ENCODE measurements at regions not wholly inside any gene's neighbourhood (a gene's known extent, or its start where the extent isn't known, plus 50 kb on each side); places are given as distances from the start of the nearest gene placed in this dataset.

DNA sequence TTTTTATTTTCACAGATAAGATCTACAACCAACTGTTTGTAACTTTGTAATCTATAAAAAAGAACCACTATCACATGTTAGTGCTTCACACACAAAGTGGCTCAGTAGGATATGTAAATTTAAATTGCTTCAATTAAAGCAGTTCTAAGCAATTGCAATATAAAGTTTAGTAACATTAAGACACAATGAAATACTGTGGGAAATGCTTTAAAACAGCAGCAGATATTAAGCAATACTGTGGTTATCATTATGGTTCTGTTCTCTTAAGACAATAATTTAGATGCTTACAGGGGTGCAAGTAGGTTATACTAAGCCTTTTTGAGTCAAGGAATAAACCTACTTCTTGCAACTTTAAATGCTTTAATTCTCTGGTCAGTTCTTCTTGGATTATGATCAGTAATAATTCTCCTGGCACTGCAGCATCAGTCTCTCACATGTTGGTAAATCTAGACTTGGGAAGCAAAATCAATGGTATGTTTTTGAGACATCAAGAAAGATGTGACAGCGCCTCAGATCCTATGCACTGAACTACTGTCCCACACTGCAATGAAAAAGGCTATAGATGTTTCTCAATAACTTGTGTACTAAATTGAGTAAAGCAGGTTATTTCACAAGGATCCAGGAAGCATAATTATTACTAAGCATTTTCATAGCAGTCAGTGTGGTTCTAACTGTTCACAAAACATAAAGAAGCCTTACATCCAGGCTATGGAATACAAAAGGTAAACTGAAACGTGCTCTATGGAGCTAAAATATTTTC lies 338.7 kb upstream of the PDE4D start:
- TF ChIP-seq, protein P1, sequence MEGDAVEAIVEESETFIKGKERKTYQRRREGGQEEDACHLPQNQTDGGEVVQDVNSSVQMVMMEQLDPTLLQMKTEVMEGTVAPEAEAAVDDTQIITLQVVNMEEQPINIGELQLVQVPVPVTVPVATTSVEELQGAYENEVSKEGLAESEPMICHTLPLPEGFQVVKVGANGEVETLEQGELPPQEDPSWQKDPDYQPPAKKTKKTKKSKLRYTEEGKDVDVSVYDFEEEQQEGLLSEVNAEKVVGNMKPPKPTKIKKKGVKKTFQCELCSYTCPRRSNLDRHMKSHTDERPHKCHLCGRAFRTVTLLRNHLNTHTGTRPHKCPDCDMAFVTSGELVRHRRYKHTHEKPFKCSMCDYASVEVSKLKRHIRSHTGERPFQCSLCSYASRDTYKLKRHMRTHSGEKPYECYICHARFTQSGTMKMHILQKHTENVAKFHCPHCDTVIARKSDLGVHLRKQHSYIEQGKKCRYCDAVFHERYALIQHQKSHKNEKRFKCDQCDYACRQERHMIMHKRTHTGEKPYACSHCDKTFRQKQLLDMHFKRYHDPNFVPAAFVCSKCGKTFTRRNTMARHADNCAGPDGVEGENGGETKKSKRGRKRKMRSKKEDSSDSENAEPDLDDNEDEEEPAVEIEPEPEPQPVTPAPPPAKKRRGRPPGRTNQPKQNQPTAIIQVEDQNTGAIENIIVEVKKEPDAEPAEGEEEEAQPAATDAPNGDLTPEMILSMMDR (conservative IDR thresholded peaks at IDR 0.05 in 1 of 2, IDR thresholded peaks at IDR 0.05 in 1 of 2; ENCODE audit: low read depth in 1 of 2, low read length in 2 of 2): no peak
- no peak for TF ChIP-seq EZH2 (IDR thresholded peaks at IDR 0.05; ENCODE audit: low read length, missing control alignments)
